MM.1S (cell line): ENCODE measurements at regions not wholly inside any gene's neighbourhood (a gene's known extent, or its start where the extent isn't known, plus 50 kb on each side); places are given as distances from the start of the nearest gene placed in this dataset.

Source experiments
- DNase-seq: peaks from one replicate; pipeline ENCODE4 v3.0.0-alpha.2; 2015
- H2AFZ ChIP-seq: fragments of 300-600 bp; sonication (generic); 2 replicates; pipeline ENCODE4 v1.6.0; 2016; ENCODE audit warnings: antibody characterized with exemption, low read length
- H3F3A ChIP-seq: fragments of 300-600 bp; sonication (generic); 2 replicates; pipeline ENCODE4 v1.6.1; 2016; ENCODE audit warnings: mild to moderate bottlenecking, antibody characterized with exemption, low read length, moderate library complexity, mixed read lengths; ENCODE audit not compliant: insufficient read depth
- H3K27ac ChIP-seq: fragments of 300-600 bp; sonication (generic); 2 replicates; pipeline ENCODE4 v1.5.1; 2016; ENCODE audit warnings: mild to moderate bottlenecking, low read length
- H3K27me3 ChIP-seq: fragments of 300-600 bp; sonication (generic); replicated peaks from 2 replicates; pipeline ENCODE4 v1.6.0; 2016; ENCODE audit warnings: low read length; ENCODE audit not compliant: insufficient read depth
- H3K36me3 ChIP-seq: fragments of 300-600 bp; sonication (generic); replicated peaks from 2 replicates; pipeline ENCODE4 v1.6.1; 2016; ENCODE audit warnings: mild to moderate bottlenecking, low read length, mixed read lengths; ENCODE audit not compliant: insufficient read depth
- H3K4me1 ChIP-seq: fragments of 300-600 bp; sonication (generic); 2 replicates; pipeline ENCODE4 v1.6.1; 2016; ENCODE audit warnings: low read length, mixed read lengths
- H3K4me2 ChIP-seq: fragments of 300-600 bp; sonication (generic); 2 replicates; pipeline ENCODE4 v1.6.0; 2016; ENCODE audit warnings: low read depth, low read length
- H3K4me3 ChIP-seq: fragments of 300-600 bp; sonication (generic); 2 replicates; pipeline ENCODE4 v1.5.1; 2016; ENCODE audit warnings: low read length, mixed read lengths
- H3K79me2 ChIP-seq: fragments of 300-600 bp; sonication (generic); 2 replicates; pipeline ENCODE4 v1.6.1; 2016; ENCODE audit warnings: mixed run types, low read length, mixed read lengths
- H3K9ac ChIP-seq: fragments of 300-600 bp; sonication (generic); 2 replicates; pipeline ENCODE4 v1.6.1; 2016; ENCODE audit warnings: low read length, mixed read lengths
- H3K9me2 ChIP-seq: fragments of 300-600 bp; sonication (generic); replicated peaks from 2 replicates; pipeline ENCODE4 v1.6.1; 2016; ENCODE audit warnings: mild to moderate bottlenecking, low read length, mixed read lengths; ENCODE audit not compliant: insufficient read depth
- H3K9me3 ChIP-seq: fragments of 300-600 bp; sonication (generic); replicated peaks from 2 replicates; pipeline ENCODE4 v1.6.1; 2016; ENCODE audit warnings: mild to moderate bottlenecking, low read length, mixed read lengths; ENCODE audit not compliant: insufficient read depth
- H4K20me1 ChIP-seq: fragments of 300-600 bp; sonication (generic); 2 replicates; pipeline ENCODE4 v1.6.1; 2016; ENCODE audit warnings: mild to moderate bottlenecking, low read length, moderate library complexity, mixed read lengths; ENCODE audit not compliant: insufficient read depth
- CTCF ChIP-seq: fragments of 300-600 bp; sonication (generic); IDR thresholded peaks from 2 replicates; pipeline ENCODE4 v1.5.1; 2016; ENCODE audit warnings: antibody characterized with exemption, low read length, mixed read lengths
- EZH2 ChIP-seq: fragments of 300-600 bp; sonication (generic); optimal IDR thresholded peaks from 2 replicates; pipeline ENCODE3; 2017; ENCODE audit warnings: low read depth, mild to moderate bottlenecking, antibody characterized with exemption, low read length, mixed read lengths
- EZH2phosphoT487 ChIP-seq: fragments of 300-600 bp; sonication (generic); IDR thresholded peaks from 2 replicates; pipeline ENCODE4 v1.6.1; 2018; ENCODE audit warnings: antibody characterized with exemption, low read length

- no peak for DNase-seq
- H4K20me1 ChIP-seq: no peaks in the 10 kb centered on the region
- H3K79me2 ChIP-seq: no peaks in the 10 kb centered on the region
- H3K4me3 ChIP-seq: no peak overlapping the region
- no peaks in the 10 kb centered on the region for H3K9me2 ChIP-seq
- TF ChIP-seq EZH2 (no peak), CTCF (no peak), EZH2phosphoT487 (no peak)
- no peaks in the 10 kb centered on the region for H3K36me3 ChIP-seq
- H2AFZ ChIP-seq: no peak overlapping the region
- H3K27me3 ChIP-seq: no peaks in the 10 kb centered on the region
- no peak overlapping the region for H3K9ac ChIP-seq
- no peaks in the 10 kb centered on the region for H3K4me1 ChIP-seq
- no peak overlapping the region for H3K27ac ChIP-seq
- H3K4me2 ChIP-seq: no peak overlapping the region
- H3F3A ChIP-seq: no peaks in the 10 kb centered on the region
- no peaks in the 10 kb centered on the region for H3K9me3 ChIP-seq
These were observed 465.1 kb upstream of the BCHE start for GRCh38 chr3:166302331-166302730.

DNA sequence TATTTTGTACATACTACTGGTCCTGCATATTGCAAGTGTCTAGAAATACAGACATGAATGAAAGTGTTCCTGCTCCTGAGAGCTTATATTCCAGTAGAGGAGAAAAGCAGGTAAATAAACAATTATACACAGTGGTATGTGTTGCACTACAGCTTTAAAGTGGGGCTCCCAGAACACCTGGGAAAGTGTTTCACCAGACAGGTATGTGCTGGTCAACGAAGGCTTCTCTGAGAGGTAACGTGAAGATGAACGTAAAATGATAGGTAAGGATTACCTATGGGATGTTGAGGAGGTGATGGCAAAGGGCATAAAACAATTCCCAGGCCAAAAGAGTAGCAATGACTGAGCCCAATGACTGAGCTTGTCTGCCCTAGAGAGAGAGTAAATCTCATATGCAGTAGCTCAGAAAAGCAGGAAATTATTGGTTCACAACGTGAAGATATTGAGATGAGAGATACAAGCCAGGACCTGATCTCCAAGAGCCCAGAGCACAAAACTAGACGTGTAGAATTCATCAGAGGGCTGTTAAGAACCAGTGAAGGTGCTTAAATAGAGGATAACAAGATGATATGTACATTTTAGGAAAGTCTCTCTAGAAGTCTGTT is 459.1 kb upstream of the BCHE start:
- Histone ChIP-seq H3K27ac (no peak overlapping the region), H3K4me1 (no peaks in the 10 kb centered on the region), H3K9me2 (no peaks in the 10 kb centered on the region), H3K9me3 (no peaks in the 10 kb centered on the region), H3K36me3 (no peaks in the 10 kb centered on the region), H3K27me3 (no peaks in the 10 kb centered on the region), H2AFZ (no peak overlapping the region), H3K79me2 (no peaks in the 10 kb centered on the region), H3K4me3 (no peak overlapping the region), H3K9ac (no peak overlapping the region), H3F3A (no peaks in the 10 kb centered on the region), H4K20me1 (no peaks in the 10 kb centered on the region), H3K4me2 (no peak overlapping the region)
- TF ChIP-seq EZH2 (no peak), CTCF (no peak), EZH2phosphoT487 (no peak)
- DNase-seq: no peak

DNA sequence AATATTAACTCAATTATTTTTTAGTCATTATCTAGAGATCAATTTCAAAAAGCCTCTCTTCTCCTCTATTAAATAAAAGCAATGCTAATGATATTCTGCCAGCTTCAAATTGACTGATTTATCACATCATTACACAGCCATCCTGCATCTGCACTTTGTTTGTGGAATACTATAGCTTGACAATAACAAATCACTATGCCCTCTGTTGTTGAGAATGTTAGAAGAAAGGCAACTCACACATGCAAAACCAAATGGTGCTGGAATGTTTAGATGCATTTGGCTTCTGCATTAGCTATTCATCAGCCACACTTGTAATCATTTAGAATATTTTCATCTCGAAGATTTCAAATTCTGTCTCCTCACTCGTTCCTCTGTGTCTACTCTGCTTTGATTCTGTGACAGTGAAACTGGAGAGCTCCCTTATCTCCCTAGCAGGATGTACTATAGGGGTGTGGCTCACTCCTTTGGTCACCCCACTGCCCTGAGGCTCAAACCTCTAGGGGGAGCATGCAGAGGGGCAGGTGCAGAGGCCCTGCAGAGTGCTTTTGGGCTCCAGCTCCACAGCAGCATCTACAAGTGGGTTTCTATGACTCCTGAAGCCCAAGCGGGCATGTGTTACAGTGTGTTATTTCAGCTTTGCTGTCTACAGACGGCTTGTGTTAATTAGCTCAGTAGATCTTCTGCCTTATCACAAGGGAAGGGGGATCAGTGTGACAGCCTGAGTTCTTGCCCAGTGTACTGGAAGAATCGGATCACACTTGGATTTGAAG is 454.1 kb upstream of the BCHE start:
- Histone ChIP-seq H4K20me1 (no peaks in the 10 kb centered on the region), H3K4me3 (no peak overlapping the region), H3K9me2 (no peaks in the 10 kb centered on the region), H3K79me2 (no peaks in the 10 kb centered on the region), H3K9me3 (no peaks in the 10 kb centered on the region), H3K27me3 (no peaks in the 10 kb centered on the region), H2AFZ (no peak overlapping the region), H3K4me1 (no peaks in the 10 kb centered on the region), H3K4me2 (no peak overlapping the region), H3F3A (no peaks in the 10 kb centered on the region), H3K9ac (no peak overlapping the region), H3K36me3 (no peaks in the 10 kb centered on the region), H3K27ac (no peak overlapping the region)
- DNase-seq: peak; percentile 27
- TF ChIP-seq CTCF (peak; percentile 1; the same call in 1 of the 2 replicates), EZH2phosphoT487 (no peak)
